ENCODE measurements at regions not wholly inside any gene's neighbourhood (a gene's known extent, or its start where the extent isn't known, plus 50 kb on each side); places are given as distances from the start of the nearest gene placed in this dataset.

GRCh38 chr7:4444106-4444505, 238.0 kb upstream of the FOXK1 start:
- TF ChIP-seq HOMEZ (CRISPR knock-in tag; IDR thresholded peaks at IDR 0.05) (no peak), PYGO2 (tag; IDR thresholded peaks at IDR 0.05) (no peak), STAT6 (CRISPR knock-in tag; IDR thresholded peaks at IDR 0.05) (no peak), ZNF280A (IDR thresholded peaks at IDR 0.05; ENCODE audit: low read depth, partially characterized antibody) (no peak), ESRRB (CRISPR knock-in tag; IDR thresholded peaks at IDR 0.05; ENCODE audit: borderline replicate concordance) (no peak), TAL1 (IDR thresholded peaks at IDR 0.05) (no peak), ZKSCAN3 (CRISPR knock-in tag; IDR thresholded peaks at IDR 0.05) (no peak), ZNF263 (CRISPR knock-in tag; IDR thresholded peaks at IDR 0.05; ENCODE audit: borderline replicate concordance) (no peak), MTF1 (CRISPR knock-in tag; IDR thresholded peaks at IDR 0.05; ENCODE audit: borderline replicate concordance) (no peak), CBX5 (IDR thresholded peaks at IDR 0.05; ENCODE audit: borderline replicate concordance, low read depth) (no peak), ZNF583 (CRISPR knock-in tag; IDR thresholded peaks at IDR 0.05) (no peak)
- intact Hi-C loops (cut with micrococcal nuclease): no loop called here
- ATAC-seq (no peak), FAIRE-seq (no peak), DNase-seq (ENCODE audit: extremely low read depth in 1 of 4, low spot score in 3 of 4) (no peak)
- H2AFZ ChIP-seq (ENCODE audit: low read depth, low read length): no peak overlapping the region
- no peak overlapping the region for H3K27ac ChIP-seq (ENCODE audit: extremely low read depth, low read depth, low read length)
- H4K20me1 ChIP-seq (replicated peaks; ENCODE audit: control insufficient read depth, insufficient read depth, low read length): no peaks in the 10 kb centered on the region
- no peaks in the 10 kb centered on the region for H3K4me1 ChIP-seq (replicated peaks in 1 of 2; ENCODE audit: control insufficient read depth in 2 of 2, insufficient read depth in 2 of 2, low read length in 2 of 2)
- ChIA-PET CTCF (ENCODE audit: low intra/inter-chr PET ratio) (no interaction called here), POLR2A (interaction anchor here (1.5 kb wide), 1 partner anchor 10 kb away, joined by 4 read pairs; no protein-coding TSS in a partner anchor)
- H3K4me3 ChIP-seq: no peak overlapping the region
- H3K9ac ChIP-seq (ENCODE audit: insufficient read depth in 1 of 2, low read depth in 2 of 2, low read length in 2 of 2): no peak overlapping the region
- no TSS peak for BruUV-seq (replicated peaks)
- H3K9me3 ChIP-seq (replicated peaks; ENCODE audit: control insufficient read depth, insufficient read depth, low read depth, low read length): peaks cover 2% of the 10 kb centered on the region; the same call in 1 of the 2 replicates
- no peaks in the 10 kb centered on the region for H3K9me1 ChIP-seq (ENCODE audit: control insufficient read depth, insufficient read depth, low read length)
- in situ Hi-C loops (cut with MboI): no loop called here
- no peaks in the 10 kb centered on the region for H3K36me3 ChIP-seq (ENCODE audit: control insufficient read depth, insufficient read depth, low read length)
- 0% methylated on average over 1 of the region's 1 CpG for WGBS (ENCODE audit: insufficient coverage, low coverage, missing lambda C conversion rate)
- no peaks in the 10 kb centered on the region for H3K79me2 ChIP-seq (ENCODE audit: control insufficient read depth, insufficient read depth, low read length)
- H3K27me3 ChIP-seq (ENCODE audit: control insufficient read depth in 2 of 2, insufficient read depth in 2 of 2, low read length in 2 of 2): no peaks in the 10 kb centered on the region
- H3K4me2 ChIP-seq (ENCODE audit: insufficient read depth, low read length): no peak overlapping the region

Measured in K562 (cell line).